GM12878 (cell line): ENCODE measurements at regions not wholly inside any gene's neighbourhood (a gene's known extent, or its start where the extent isn't known, plus 50 kb on each side); places are given as distances from the start of the nearest gene placed in this dataset.

Experiments
- ATAC-seq: fragments of 200-7000 bp; cut with Tn5 transposase; 3 replicates; pipeline ENCODE4 v1.9.1; 2020; ENCODE audit warnings: mild to moderate bottlenecking, moderate library complexity
- BruUV-seq: library from RNA; stranded (reverse); fragments of 400-500 nt; replicated peaks from 2 replicates; lab custom pipeline; 2021; lab: Mats Ljungman, UMichigan
- CTCF ChIA-PET: fragments of 300-600 bp; sonication (Branson Sonifier 250); formaldehyde crosslinking; extraction: SDS; loops from one replicate; lab custom pipeline; 2021; ENCODE audit warnings: inconsistent platforms; lab: Yijun Ruan, JAX
- POLR2A ChIA-PET: fragments of 350-600 bp; formaldehyde crosslinking; extraction: SDS; loops from one replicate; lab custom pipeline; 2021; ENCODE audit warnings: inconsistent platforms; lab: Charles Lee
- RAD21 ChIA-PET: fragments of 300-600 bp; sonication (Branson Sonifier 250); formaldehyde crosslinking; loops from one replicate; lab custom pipeline; 2023; ENCODE audit warnings: antibody characterized with exemption; ENCODE audit not compliant: unreplicated experiment; lab: Charles Lee
- SMC1A ChIA-PET: fragments of 300-600 bp; sonication (Branson Sonifier 250); formaldehyde crosslinking; loops from one replicate; lab custom pipeline; 2023; ENCODE audit not compliant: unreplicated experiment, uncharacterized antibody; lab: Charles Lee
- DNase-seq: peaks from one replicate; pipeline ENCODE4 v3.0.0-alpha.2; 2011; ENCODE audit warnings: low read depth, low spot score
- FAIRE-seq: peaks from 3 replicates; lab custom pipeline; 2011; peaks lifted over from hg19 to GRCh38; lab: Jason Lieb, UNC
- H2AFZ ChIP-seq: 2 replicates; pipeline ENCODE4 v1.6.0; 2011; ENCODE audit warnings: low read depth, low read length, control low read depth; ENCODE audit not compliant: control insufficient read depth
- H3K27ac ChIP-seq: 2 replicates; pipeline ENCODE4 v1.5.1; 2011; ENCODE audit warnings: control low read depth; ENCODE audit not compliant: control insufficient read depth, insufficient read depth
- H3K27me3 ChIP-seq, 2 experiments: replicated peaks in 1 of 2; 2 replicates each; pipeline versions ENCODE4 v1.6.0 to v1.6.1; 2011; ENCODE audit warnings: low read length in 1 of 2; ENCODE audit not compliant: control insufficient read depth in 2 of 2, insufficient read depth in 2 of 2
- H3K36me3 ChIP-seq, 2 experiments: 2 replicates each; pipeline ENCODE4 v1.5.1; 2011; ENCODE audit warnings: low read length in 1 of 2; ENCODE audit not compliant: control insufficient read depth in 2 of 2, insufficient read depth in 2 of 2
- H3K4me1 ChIP-seq: 2 replicates; pipeline ENCODE4 v1.6.1; 2011; ENCODE audit warnings: mild to moderate bottlenecking, low read length, moderate library complexity, mixed read lengths; ENCODE audit not compliant: control insufficient read depth, insufficient read depth
- H3K4me2 ChIP-seq: 2 replicates; pipeline ENCODE4 v1.6.0; 2011; ENCODE audit warnings: control low read depth; ENCODE audit not compliant: control insufficient read depth, insufficient read depth
- H3K4me3 ChIP-seq: fragments of 200-600 bp; sonication (generic); 2 replicates; pipeline ENCODE4 v1.5.1; 2016
- H3K79me2 ChIP-seq: 2 replicates; pipeline ENCODE4 v1.6.0; 2011; ENCODE audit warnings: low read length; ENCODE audit not compliant: control insufficient read depth, insufficient read depth
- H3K9ac ChIP-seq: 2 replicates; pipeline ENCODE4 v1.8.0; 2011; ENCODE audit warnings: low read length, control low read depth, mixed read lengths; ENCODE audit not compliant: control insufficient read depth, insufficient read depth
- H3K9me3 ChIP-seq: replicated peaks from 3 replicates; pipeline ENCODE4 v1.5.1; 2011; ENCODE audit warnings: mild to moderate bottlenecking, low read length; ENCODE audit not compliant: control insufficient read depth, insufficient read depth
- H4K20me1 ChIP-seq: 2 replicates; pipeline ENCODE4 v1.6.0; 2011; ENCODE audit not compliant: control insufficient read depth, insufficient read depth
- ATF3 ChIP-seq: IDR thresholded peaks from 2 replicates; pipeline ENCODE4 v1.6.1; 2011; ENCODE audit warnings: low read depth, mild to moderate bottlenecking, low read length, moderate library complexity, borderline replicate concordance; ENCODE audit errors: extremely low read depth
- CEBPB ChIP-seq, 2 experiments: fragments of 150-350 bp in 1 of 2; IDR thresholded peaks; 2 replicates each; pipeline ENCODE4 v1.6.1; 2012 to 2014; ENCODE audit warnings: low read depth in 2 of 2, low read length in 2 of 2, borderline replicate concordance in 1 of 2, inconsistent platforms in 1 of 2
- IKZF2 ChIP-seq, 2 experiments: fragments of 450-650 bp; IDR thresholded peaks; 2 replicates each; pipeline ENCODE4 v1.6.1; 2017; ENCODE audit warnings: mild to moderate bottlenecking in 2 of 2, moderate library complexity in 2 of 2
- MLLT1 ChIP-seq: fragments of 450-650 bp; IDR thresholded peaks from 2 replicates; pipeline ENCODE4 v1.6.1; 2016; ENCODE audit warnings: mild to moderate bottlenecking
- STAT3 ChIP-seq: IDR thresholded peaks from 2 replicates; pipeline ENCODE4 v1.6.1; 2011; ENCODE audit warnings: low read depth, low read length, improper control_type of control experiment
- TARDBP ChIP-seq: IDR thresholded peaks from 2 replicates; pipeline ENCODE4 v1.6.1; 2016; ENCODE audit warnings: borderline replicate concordance
- TCF3 ChIP-seq: IDR thresholded peaks from 2 replicates; pipeline ENCODE4 v1.6.1; 2012; ENCODE audit warnings: low read depth, mild to moderate bottlenecking, low read length, borderline replicate concordance; ENCODE audit not compliant: insufficient read depth
- WGBS: methylation state at CpG from one replicate; pipeline ENCODE4 v1.1.6; 2016; ENCODE audit warnings: low lambda C conversion rate; ENCODE audit not compliant: insufficient replicate concordance, insufficient coverage; ENCODE audit errors: missing lambda C conversion rate; 5-methylcytosine and 5-hydroxymethylcytosine counted together
- in situ Hi-C: fragments of 300-500 bp; cut with MboI; formaldehyde crosslinking; loops from 9 replicates; pipeline ENCODE4 v1.14.3; 2018; ENCODE audit warnings: mixed read lengths
- intact Hi-C: fragments of 100-400 bp; cut with micrococcal nuclease; formaldehyde crosslinking; loops from one replicate; pipeline ENCODE4 v1.14.2; 2022; ENCODE audit not compliant: unreplicated experiment
- TF ChIP-seq, protein P1 (sequence below): IDR thresholded peaks from 2 replicates; pipeline ENCODE4 v1.6.1; 2011; ENCODE audit warnings: borderline replicate concordance, low read depth, mild to moderate bottlenecking, moderate library complexity, mixed read lengths, low read length; ENCODE audit not compliant: insufficient read depth; ENCODE audit errors: extremely low read length
- TF ChIP-seq, protein P2 (sequence below): IDR thresholded peaks from 2 replicates; pipeline ENCODE4 v1.6.1; 2012; ENCODE audit warnings: mild to moderate bottlenecking, low read depth, low read length

DNA sequence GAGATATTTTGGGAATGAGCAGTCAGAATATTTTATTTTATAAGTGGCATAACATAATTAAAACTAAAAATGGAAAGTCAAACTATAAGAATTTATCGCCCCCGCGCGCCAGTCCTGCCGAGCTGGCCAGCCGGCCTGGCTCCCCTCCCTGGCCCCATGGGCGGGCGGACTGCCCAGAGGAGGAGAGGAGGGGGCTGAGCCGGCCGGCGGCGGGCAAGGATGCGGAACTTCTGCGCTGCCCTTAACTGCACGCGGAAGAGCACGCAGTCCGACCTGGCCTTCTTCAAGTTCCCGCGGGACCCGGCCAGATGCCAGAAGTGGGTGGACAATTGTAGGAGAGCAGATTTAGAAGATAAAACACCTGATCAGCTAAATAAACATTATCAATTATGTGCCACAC, 96.8 kb downstream of the DKK1 start:
- H3K9me3 ChIP-seq, result no peaks in the 10 kb centered on the region
- ChIA-PET POLR2A (no interaction called here), CTCF (no interaction called here)
- no peak for DNase-seq
- in situ Hi-C loops, result no loop called here
- H3K9ac ChIP-seq, result no peak overlapping the region
- intact Hi-C loops, result no loop called here
- no peak for TF ChIP-seq STAT3
- TF ChIP-seq, protein P1, sequence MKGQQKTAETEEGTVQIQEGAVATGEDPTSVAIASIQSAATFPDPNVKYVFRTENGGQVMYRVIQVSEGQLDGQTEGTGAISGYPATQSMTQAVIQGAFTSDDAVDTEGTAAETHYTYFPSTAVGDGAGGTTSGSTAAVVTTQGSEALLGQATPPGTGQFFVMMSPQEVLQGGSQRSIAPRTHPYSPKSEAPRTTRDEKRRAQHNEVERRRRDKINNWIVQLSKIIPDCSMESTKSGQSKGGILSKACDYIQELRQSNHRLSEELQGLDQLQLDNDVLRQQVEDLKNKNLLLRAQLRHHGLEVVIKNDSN, result no peak
- TF ChIP-seq ATF3, result no peak
- no peak for TF ChIP-seq MLLT1
- TF ChIP-seq TCF3, result no peak
- no peak for TF ChIP-seq TARDBP
- TF ChIP-seq, protein P2, sequence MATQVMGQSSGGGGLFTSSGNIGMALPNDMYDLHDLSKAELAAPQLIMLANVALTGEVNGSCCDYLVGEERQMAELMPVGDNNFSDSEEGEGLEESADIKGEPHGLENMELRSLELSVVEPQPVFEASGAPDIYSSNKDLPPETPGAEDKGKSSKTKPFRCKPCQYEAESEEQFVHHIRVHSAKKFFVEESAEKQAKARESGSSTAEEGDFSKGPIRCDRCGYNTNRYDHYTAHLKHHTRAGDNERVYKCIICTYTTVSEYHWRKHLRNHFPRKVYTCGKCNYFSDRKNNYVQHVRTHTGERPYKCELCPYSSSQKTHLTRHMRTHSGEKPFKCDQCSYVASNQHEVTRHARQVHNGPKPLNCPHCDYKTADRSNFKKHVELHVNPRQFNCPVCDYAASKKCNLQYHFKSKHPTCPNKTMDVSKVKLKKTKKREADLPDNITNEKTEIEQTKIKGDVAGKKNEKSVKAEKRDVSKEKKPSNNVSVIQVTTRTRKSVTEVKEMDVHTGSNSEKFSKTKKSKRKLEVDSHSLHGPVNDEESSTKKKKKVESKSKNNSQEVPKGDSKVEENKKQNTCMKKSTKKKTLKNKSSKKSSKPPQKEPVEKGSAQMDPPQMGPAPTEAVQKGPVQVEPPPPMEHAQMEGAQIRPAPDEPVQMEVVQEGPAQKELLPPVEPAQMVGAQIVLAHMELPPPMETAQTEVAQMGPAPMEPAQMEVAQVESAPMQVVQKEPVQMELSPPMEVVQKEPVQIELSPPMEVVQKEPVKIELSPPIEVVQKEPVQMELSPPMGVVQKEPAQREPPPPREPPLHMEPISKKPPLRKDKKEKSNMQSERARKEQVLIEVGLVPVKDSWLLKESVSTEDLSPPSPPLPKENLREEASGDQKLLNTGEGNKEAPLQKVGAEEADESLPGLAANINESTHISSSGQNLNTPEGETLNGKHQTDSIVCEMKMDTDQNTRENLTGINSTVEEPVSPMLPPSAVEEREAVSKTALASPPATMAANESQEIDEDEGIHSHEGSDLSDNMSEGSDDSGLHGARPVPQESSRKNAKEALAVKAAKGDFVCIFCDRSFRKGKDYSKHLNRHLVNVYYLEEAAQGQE, result no peak
- TF ChIP-seq IKZF2 (IDR thresholded peaks at IDR 0.05), result no peak
- no peak for TF ChIP-seq CEBPB (IDR thresholded peaks at IDR 0.05; ENCODE audit: borderline replicate concordance in 1 of 2, low read depth in 2 of 2, low read length in 2 of 2)
- TF ChIP-seq, all 136 proteins: peak for 0
- Histone ChIP-seq H3K27me3 (no peaks in the 10 kb centered on the region), H3K36me3 (no peaks in the 10 kb centered on the region), H3K4me1 (no peaks in the 10 kb centered on the region), H3K4me2 (no peak overlapping the region), H2AFZ (no peak overlapping the region), H4K20me1 (no peaks in the 10 kb centered on the region), H3K4me3 (no peak overlapping the region), H3K79me2 (no peaks in the 10 kb centered on the region), H3K27ac (no peak overlapping the region)
- SMC1A ChIA-PET, result no interaction called here
- BruUV-seq, result no TSS peak
- FAIRE-seq (no peak), ATAC-seq (no peak)
- RAD21 ChIA-PET, result no interaction called here
- 89% methylated on average over 21 of the region's 21 CpGs for WGBS
